Keratinocyte (primary cell): ENCODE measurements at regions not wholly inside any gene's neighbourhood (a gene's known extent, or its start where the extent isn't known, plus 50 kb on each side); places are given as distances from the start of the nearest gene placed in this dataset.

Source experiments
- DNase-seq: peaks from one replicate; pipeline ENCODE4 v3.0.0-alpha.2; 2011; ENCODE audit warnings: low read depth, missing footprints, low spot score
- FAIRE-seq: peaks from 2 replicates; lab custom pipeline; 2011; peaks lifted over from hg19 to GRCh38; lab: Jason Lieb, UNC
- H2AFZ ChIP-seq: 2 replicates; pipeline ENCODE4 v1.6.0; 2012; ENCODE audit warnings: low read length, control low read depth, inconsistent platforms; ENCODE audit not compliant: control insufficient read depth
- H3K27ac ChIP-seq: 2 replicates; pipeline ENCODE4 v1.5.1; 2011; ENCODE audit warnings: low read length; ENCODE audit not compliant: control insufficient read depth, insufficient read depth
- H3K27me3 ChIP-seq: 3 replicates; pipeline ENCODE4 v1.6.0; 2011; ENCODE audit warnings: low read length; ENCODE audit not compliant: control insufficient read depth, insufficient read depth; ENCODE audit errors: extremely low read depth
- H3K36me3 ChIP-seq, 2 experiments: 2 replicates in 1 of 2; 3 replicates in 1 of 2; pipeline ENCODE4 v1.5.1; 2011; ENCODE audit warnings: low read length in 2 of 2, mild to moderate bottlenecking in 1 of 2; ENCODE audit not compliant: control insufficient read depth in 2 of 2, insufficient read depth in 2 of 2; ENCODE audit errors: extremely low read depth in 1 of 2
- H3K4me1 ChIP-seq: 3 replicates; pipeline ENCODE4 v1.5.1; 2011; ENCODE audit warnings: low read length; ENCODE audit not compliant: control insufficient read depth, insufficient read depth; ENCODE audit errors: extremely low read depth
- H3K4me2 ChIP-seq: 3 replicates; pipeline ENCODE4 v1.6.0; 2011; ENCODE audit warnings: low read depth, low read length; ENCODE audit not compliant: control insufficient read depth, insufficient read depth; ENCODE audit errors: extremely low read depth
- H3K4me3 ChIP-seq, 3 experiments: fragments of 200-600 bp in 1 of 3; sonication (generic) in 1 of 3; 2 replicates in 2 of 3; 3 replicates in 1 of 3; pipeline ENCODE4 v1.5.1; 2011 to 2016; ENCODE audit warnings: low read length in 3 of 3, mild to moderate bottlenecking in 3 of 3, control low read depth in 2 of 3, inconsistent platforms in 1 of 3, low read depth in 1 of 3, mixed read lengths in 1 of 3, mixed run types in 1 of 3, moderate library complexity in 1 of 3; ENCODE audit not compliant: control insufficient read depth in 2 of 3, insufficient read depth in 2 of 3; ENCODE audit errors: extremely low read depth in 1 of 3
- H3K79me2 ChIP-seq: 2 replicates; pipeline ENCODE4 v1.6.0; 2012; ENCODE audit warnings: low read length; ENCODE audit not compliant: control insufficient read depth, insufficient read depth
- H3K9ac ChIP-seq: 3 replicates; pipeline ENCODE4 v1.6.0; 2011; ENCODE audit warnings: low read length; ENCODE audit not compliant: control insufficient read depth, insufficient read depth; ENCODE audit errors: extremely low read depth
- H3K9me1 ChIP-seq: 3 replicates; pipeline ENCODE4 v1.6.0; 2011; ENCODE audit warnings: low read length; ENCODE audit not compliant: control insufficient read depth, insufficient read depth; ENCODE audit errors: extremely low read depth
- H3K9me3 ChIP-seq: 2 replicates; pipeline ENCODE4 v1.5.1; 2012; ENCODE audit warnings: low read depth, low read length; ENCODE audit not compliant: control insufficient read depth
- H4K20me1 ChIP-seq: 3 replicates; pipeline ENCODE4 v1.6.0; 2011; ENCODE audit warnings: low read length; ENCODE audit not compliant: control insufficient read depth, insufficient read depth; ENCODE audit errors: extremely low read depth
- CTCF ChIP-seq, 3 experiments: IDR thresholded peaks in 1 of 3; conservative IDR thresholded peaks in 1 of 3; optimal IDR thresholded peaks in 1 of 3; 2 replicates in 2 of 3; 3 replicates in 1 of 3; pipeline versions ENCODE3 to v1.5.1; 2011; ENCODE audit warnings: low read length in 3 of 3, mild to moderate bottlenecking in 3 of 3, moderate library complexity in 2 of 3, control low read depth in 1 of 3, inconsistent platforms in 1 of 3; ENCODE audit not compliant: insufficient read depth in 2 of 3; ENCODE audit errors: extremely low read depth in 1 of 3
- EZH2 ChIP-seq: IDR thresholded peaks from one replicate; pipeline ENCODE4 v1.6.1; 2012; ENCODE audit warnings: inconsistent platforms, mild to moderate bottlenecking, low read length, moderate library complexity
- dilution Hi-C: fragments of 300-500 bp; cut with MboI; formaldehyde crosslinking; loops from one replicate; pipeline ENCODE4 v1.7.0; 2020; ENCODE audit warnings: low sequenced_read_pairs; ENCODE audit not compliant: extremely low pct_ligation_motif_present

GRCh38 chr9:99752417-99753109 is 69.1 kb upstream of the NR4A3 start:
- no peaks in the 10 kb centered on the region for H3K9me3 ChIP-seq
- peak overlapping the region in 1 of 3 experiments; percentile 40 for H3K4me3 ChIP-seq
- TF ChIP-seq EZH2 (no peak), CTCF (optimal IDR thresholded peaks at IDR 0.05 in 1 of 3, IDR thresholded peaks at IDR 0.05 in 1 of 3, conservative IDR thresholded peaks at IDR 0.05 in 1 of 3; ENCODE audit: extremely low read depth in 1 of 3, insufficient read depth in 2 of 3, low read length in 3 of 3) (no peak)
- dilution Hi-C loops: no loop called here
- H2AFZ ChIP-seq: peak overlapping the region; percentile 77
- H3K36me3 ChIP-seq: no peaks in the 10 kb centered on the region
- H3K27ac ChIP-seq: peak overlapping the region; percentile 81
- H3K79me2 ChIP-seq: no peaks in the 10 kb centered on the region
- no peaks in the 10 kb centered on the region for H4K20me1 ChIP-seq
- H3K27me3 ChIP-seq: no peaks in the 10 kb centered on the region
- peaks cover 15% of the 10 kb centered on the region for H3K4me1 ChIP-seq
- FAIRE-seq (peak; percentile 85), DNase-seq (peak; percentile 80)
- H3K9me1 ChIP-seq: no peaks in the 10 kb centered on the region
- H3K9ac ChIP-seq: peak overlapping the region; percentile 42
- peak overlapping the region; percentile 71 for H3K4me2 ChIP-seq

GRCh38 chr9:99753436-99753835 is 68.2 kb upstream of the NR4A3 start:
- H3K9ac ChIP-seq: no peak overlapping the region
- H3K9me3 ChIP-seq: no peaks in the 10 kb centered on the region
- peak overlapping the region; percentile 33 for H2AFZ ChIP-seq
- peak overlapping the region in 1 of 3 experiments; percentile 40 for H3K4me3 ChIP-seq
- peak; percentile 67 for FAIRE-seq
- no peaks in the 10 kb centered on the region for H3K9me1 ChIP-seq
- H3K4me1 ChIP-seq: peaks cover 15% of the 10 kb centered on the region
- no peaks in the 10 kb centered on the region for H3K79me2 ChIP-seq
- DNase-seq: peak; percentile 74
- TF ChIP-seq EZH2: no peak
- no peak for TF ChIP-seq CTCF (optimal IDR thresholded peaks at IDR 0.05 in 1 of 3, IDR thresholded peaks at IDR 0.05 in 1 of 3, conservative IDR thresholded peaks at IDR 0.05 in 1 of 3; ENCODE audit: extremely low read depth in 1 of 3, insufficient read depth in 2 of 3, low read length in 3 of 3)
- H3K27me3 ChIP-seq: no peaks in the 10 kb centered on the region
- peak overlapping the region; percentile 81 for H3K27ac ChIP-seq
- dilution Hi-C loops: no loop called here
- H3K36me3 ChIP-seq: no peaks in the 10 kb centered on the region
- peak overlapping the region; percentile 71 for H3K4me2 ChIP-seq
- H4K20me1 ChIP-seq: no peaks in the 10 kb centered on the region
